GM13976 (cell line): ENCODE measurements at regions not wholly inside any gene's neighbourhood (a gene's known extent, or its start where the extent isn't known, plus 50 kb on each side); places are given as distances from the start of the nearest gene placed in this dataset.

Experiments
- DNase-seq: peaks from one replicate; pipeline ENCODE4 v3.0.0; 2012; ENCODE audit warnings: low spot score
- in situ Hi-C: fragments of 300-500 bp; cut with MboI; formaldehyde crosslinking; loops from one replicate; pipeline ENCODE4 v1.12.0; 2022; ENCODE audit warnings: low sequenced_read_pairs, mixed read lengths, inconsistent platforms; ENCODE audit not compliant: unreplicated experiment
- TF ChIP-seq, protein P1 (sequence below): IDR thresholded peaks from 2 replicates; pipeline ENCODE4 v1.5.1; 2012; ENCODE audit warnings: borderline replicate concordance, mild to moderate bottlenecking; ENCODE audit not compliant: insufficient read depth; ENCODE audit errors: extremely low read depth, missing control alignments, control extremely low read depth

DNA sequence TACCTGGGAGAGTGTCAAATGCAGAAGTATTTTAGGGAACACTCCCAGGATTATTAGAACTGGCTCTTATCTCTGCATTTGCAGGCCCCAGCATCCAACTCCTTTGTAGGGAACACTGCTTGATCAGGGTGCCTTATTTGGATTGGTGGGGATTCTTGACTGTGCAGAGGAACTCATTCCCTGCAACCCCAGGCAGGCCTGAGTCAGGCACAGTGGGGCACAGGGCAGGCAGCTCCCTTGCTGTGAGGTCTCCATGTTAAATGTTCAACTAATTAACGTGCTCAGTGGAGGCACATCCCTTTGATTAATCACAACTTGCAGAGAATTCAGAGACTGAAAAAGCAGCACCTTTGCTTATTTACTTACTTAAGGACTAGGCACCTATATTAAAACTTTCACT lies 102.3 kb upstream of the TENM4 start:
- in situ Hi-C loops, result no loop called here
- TF ChIP-seq, protein P1, sequence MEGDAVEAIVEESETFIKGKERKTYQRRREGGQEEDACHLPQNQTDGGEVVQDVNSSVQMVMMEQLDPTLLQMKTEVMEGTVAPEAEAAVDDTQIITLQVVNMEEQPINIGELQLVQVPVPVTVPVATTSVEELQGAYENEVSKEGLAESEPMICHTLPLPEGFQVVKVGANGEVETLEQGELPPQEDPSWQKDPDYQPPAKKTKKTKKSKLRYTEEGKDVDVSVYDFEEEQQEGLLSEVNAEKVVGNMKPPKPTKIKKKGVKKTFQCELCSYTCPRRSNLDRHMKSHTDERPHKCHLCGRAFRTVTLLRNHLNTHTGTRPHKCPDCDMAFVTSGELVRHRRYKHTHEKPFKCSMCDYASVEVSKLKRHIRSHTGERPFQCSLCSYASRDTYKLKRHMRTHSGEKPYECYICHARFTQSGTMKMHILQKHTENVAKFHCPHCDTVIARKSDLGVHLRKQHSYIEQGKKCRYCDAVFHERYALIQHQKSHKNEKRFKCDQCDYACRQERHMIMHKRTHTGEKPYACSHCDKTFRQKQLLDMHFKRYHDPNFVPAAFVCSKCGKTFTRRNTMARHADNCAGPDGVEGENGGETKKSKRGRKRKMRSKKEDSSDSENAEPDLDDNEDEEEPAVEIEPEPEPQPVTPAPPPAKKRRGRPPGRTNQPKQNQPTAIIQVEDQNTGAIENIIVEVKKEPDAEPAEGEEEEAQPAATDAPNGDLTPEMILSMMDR, result no peak
- DNase-seq, result no peak

DNA sequence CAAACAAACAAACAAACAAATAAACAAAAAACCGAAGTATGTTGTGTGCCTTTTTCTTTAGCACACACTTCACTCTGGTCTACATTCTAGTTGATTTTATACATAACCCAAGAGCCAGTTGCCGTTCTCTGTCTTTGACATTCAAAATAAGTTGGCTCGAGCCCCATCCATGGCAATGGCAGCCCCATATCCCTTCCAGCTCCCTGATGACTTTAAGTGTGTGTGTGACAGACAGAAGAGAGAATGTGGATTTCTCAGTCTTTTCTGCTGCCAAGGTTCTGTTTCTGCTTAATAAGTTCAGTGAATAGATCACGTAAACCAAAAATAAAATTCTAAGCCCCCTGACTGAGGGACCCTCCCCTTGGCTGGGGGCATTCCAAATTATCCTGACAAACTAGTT lies 100.6 kb upstream of the TENM4 start:
- TF ChIP-seq, protein P1, result no peak
- no peak for DNase-seq
- in situ Hi-C loops, result no loop called here

DNA sequence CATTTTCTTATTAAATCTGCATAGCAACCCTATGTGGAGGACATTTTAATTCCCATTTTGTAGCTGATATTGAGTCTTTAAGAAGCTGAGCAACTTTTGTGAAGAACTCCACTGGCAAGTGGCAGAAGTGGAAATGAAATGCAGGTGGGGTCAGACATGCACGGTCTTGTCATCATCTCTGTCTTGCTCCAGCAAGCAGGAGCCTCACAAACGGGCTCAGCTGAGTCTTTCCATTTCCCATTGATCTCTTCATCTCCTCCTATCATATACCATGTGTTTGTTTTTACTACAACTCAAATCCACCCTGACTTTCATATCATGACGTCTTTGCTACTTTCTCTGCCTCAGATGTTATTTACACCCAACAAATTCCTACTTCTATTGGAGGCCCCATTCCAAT lies 97.9 kb upstream of the TENM4 start:
- no peak for DNase-seq
- in situ Hi-C loops, result no loop called here
- TF ChIP-seq, protein P1, result no peak

DNA sequence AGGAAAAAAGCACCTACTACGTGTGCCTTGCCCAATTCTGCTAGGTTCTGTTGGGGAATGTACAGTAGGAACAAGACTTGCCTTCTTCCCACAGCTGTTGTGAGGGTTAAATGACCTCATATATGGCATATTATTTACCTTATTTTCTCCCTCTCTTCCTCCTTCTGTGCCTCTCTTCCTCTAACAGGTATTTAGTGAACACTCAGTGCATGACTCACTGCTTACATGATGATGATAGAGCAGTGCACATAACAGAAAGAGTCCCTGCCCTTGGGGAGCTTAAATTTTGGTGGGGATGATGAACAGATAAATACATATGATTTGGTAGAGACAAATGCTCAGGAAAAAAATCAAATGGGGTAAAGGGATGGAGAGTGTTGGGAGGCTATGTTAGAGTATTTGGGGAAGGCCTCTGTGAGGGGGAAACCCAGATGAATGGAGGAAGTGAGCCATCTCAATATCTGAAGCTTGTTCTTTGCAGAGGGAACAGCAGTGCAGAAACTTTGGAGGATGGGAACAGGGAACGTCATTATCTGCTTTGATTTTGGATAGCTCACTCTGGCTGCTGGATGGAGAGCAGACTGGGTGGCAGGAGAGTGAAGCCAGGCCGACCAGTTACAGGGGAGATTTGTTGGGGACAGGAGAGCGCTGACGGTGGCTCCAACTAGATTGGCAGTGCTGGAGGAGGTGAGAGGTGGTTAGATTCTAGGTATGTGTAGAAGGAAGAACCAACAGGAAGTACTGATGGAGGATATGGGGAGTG lies 95.5 kb upstream of the TENM4 start:
- DNase-seq, result no peak
- TF ChIP-seq, protein P1, result no peak
- in situ Hi-C loops, result no loop called here

DNA sequence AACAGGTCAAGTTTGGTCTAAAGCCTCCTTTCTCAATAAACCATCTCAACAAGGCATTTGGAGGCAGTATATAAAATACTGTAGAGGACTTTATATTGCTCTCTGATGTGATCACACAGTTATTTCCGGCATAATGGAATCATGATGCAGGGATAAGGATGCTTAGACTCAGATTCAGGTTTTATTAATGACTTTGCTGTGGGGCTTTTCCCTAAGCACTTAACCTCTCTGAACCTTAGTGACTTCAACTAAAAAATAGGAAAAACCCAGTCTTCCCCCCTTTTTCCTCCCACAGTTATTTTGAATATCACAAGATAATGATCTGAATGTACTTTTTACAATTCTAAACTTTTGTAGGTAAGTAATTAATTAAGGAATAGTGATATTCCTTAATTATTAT lies 94.8 kb upstream of the TENM4 start:
- no peak for DNase-seq
- TF ChIP-seq, protein P1, result no peak
- in situ Hi-C loops, result no loop called here

DNA sequence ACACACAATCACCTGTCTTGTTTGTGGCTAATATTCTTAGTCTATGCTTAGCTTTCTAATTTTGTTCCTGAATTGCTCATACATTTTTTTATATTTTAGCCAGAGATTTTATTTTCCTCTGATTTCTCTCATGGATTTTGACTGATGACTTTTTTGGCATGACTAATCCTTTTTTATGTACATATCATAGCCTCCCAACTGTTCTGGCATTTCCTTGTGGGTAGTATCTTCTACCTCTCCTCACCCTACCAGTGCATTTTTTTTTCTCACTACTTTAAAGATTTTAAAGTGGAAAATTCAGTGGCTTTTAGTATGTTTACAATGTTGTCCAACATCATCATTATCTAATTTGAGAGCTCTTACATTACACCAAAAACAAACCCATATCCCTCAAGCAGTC lies 84.4 kb upstream of the TENM4 start:
- in situ Hi-C loops, result no loop called here
- TF ChIP-seq, protein P1, result no peak
- no peak for DNase-seq
